GF-D8 (cell line): ENCODE measurements at regions not wholly inside any gene's neighbourhood (a gene's known extent, or its start where the extent isn't known, plus 50 kb on each side); places are given as distances from the start of the nearest gene placed in this dataset.
"Not testable (repeated sequence)": the region's sequence is repeated elsewhere in the genome, so short reads cannot be mapped to it uniquely, and the experiment has no call there.

Experiments used
- DNase-seq: peaks from one replicate; lab custom pipeline; 2025; lab: John Stamatoyannopoulos, UW

- DNase-seq, result no peak
These were observed 125.8 kb upstream of the SGCD start for GRCh38 chr5:156200938-156201787.

- DNase-seq, result no peak
These were observed 125.1 kb upstream of the SGCD start for GRCh38 chr5:156201788-156202403.

- no peak for DNase-seq
These were observed 118.7 kb upstream of the SGCD start for GRCh38 chr5:156208271-156208670.

- no peak for DNase-seq
These were observed 108.4 kb upstream of the SGCD start for GRCh38 chr5:156218367-156219158.

GRCh38 chr5:156219483-156220005 lies 107.4 kb upstream of the SGCD start:
- DNase-seq, result no peak

GRCh38 chr5:156221816-156222215 lies 105.1 kb upstream of the SGCD start:
- DNase-seq, result no peak

GRCh38 chr5:156223547-156223946 lies 103.4 kb upstream of the SGCD start:
- no peak for DNase-seq

GRCh38 chr5:156226485-156226884 lies 100.5 kb upstream of the SGCD start:
- not testable (repeated sequence) for DNase-seq

GRCh38 chr5:156230887-156231286 lies 96.1 kb upstream of the SGCD start:
- DNase-seq, result no peak

GRCh38 chr5:156232251-156232869 lies 94.6 kb upstream of the SGCD start:
- DNase-seq, result no peak

GRCh38 chr5:156237361-156237760 lies 89.6 kb upstream of the SGCD start:
- DNase-seq, result no peak

- no peak for DNase-seq
These were observed 87.2 kb upstream of the SGCD start for GRCh38 chr5:156239800-156240199.

GRCh38 chr5:156240414-156240813 lies 86.5 kb upstream of the SGCD start:
- no peak for DNase-seq

- DNase-seq, result no peak
These were observed 85.7 kb upstream of the SGCD start for GRCh38 chr5:156241266-156241665.

GRCh38 chr5:156245895-156246294 lies 81.1 kb upstream of the SGCD start:
- DNase-seq, result no peak

- DNase-seq, result no peak
These were observed 75.9 kb upstream of the SGCD start for GRCh38 chr5:156251076-156251475.

GRCh38 chr5:156253130-156253529 lies 73.8 kb upstream of the SGCD start:
- DNase-seq, result no peak

GRCh38 chr5:156254196-156254595 lies 72.8 kb upstream of the SGCD start:
- DNase-seq, result no peak

- DNase-seq, result no peak
These were observed 70.3 kb upstream of the SGCD start for GRCh38 chr5:156256642-156257041.

- no peak for DNase-seq
These were observed 68.0 kb upstream of the SGCD start for GRCh38 chr5:156258934-156259333.

GRCh38 chr5:156259618-156260017 lies 67.3 kb upstream of the SGCD start:
- no peak for DNase-seq
